ENCODE measurements at regions not wholly inside any gene's neighbourhood (a gene's known extent, or its start where the extent isn't known, plus 50 kb on each side); places are given as distances from the start of the nearest gene placed in this dataset.

GRCh38 chr7:131640686-131641085, 84.3 kb upstream of the PODXL start:
- TF ChIP-seq REST (IDR thresholded peaks at IDR 0.05; ENCODE audit: low read depth, low read length) (no peak), RXRA (IDR thresholded peaks at IDR 0.05; ENCODE audit: borderline replicate concordance, low read depth) (no peak)
- TF ChIP-seq, protein P1, sequence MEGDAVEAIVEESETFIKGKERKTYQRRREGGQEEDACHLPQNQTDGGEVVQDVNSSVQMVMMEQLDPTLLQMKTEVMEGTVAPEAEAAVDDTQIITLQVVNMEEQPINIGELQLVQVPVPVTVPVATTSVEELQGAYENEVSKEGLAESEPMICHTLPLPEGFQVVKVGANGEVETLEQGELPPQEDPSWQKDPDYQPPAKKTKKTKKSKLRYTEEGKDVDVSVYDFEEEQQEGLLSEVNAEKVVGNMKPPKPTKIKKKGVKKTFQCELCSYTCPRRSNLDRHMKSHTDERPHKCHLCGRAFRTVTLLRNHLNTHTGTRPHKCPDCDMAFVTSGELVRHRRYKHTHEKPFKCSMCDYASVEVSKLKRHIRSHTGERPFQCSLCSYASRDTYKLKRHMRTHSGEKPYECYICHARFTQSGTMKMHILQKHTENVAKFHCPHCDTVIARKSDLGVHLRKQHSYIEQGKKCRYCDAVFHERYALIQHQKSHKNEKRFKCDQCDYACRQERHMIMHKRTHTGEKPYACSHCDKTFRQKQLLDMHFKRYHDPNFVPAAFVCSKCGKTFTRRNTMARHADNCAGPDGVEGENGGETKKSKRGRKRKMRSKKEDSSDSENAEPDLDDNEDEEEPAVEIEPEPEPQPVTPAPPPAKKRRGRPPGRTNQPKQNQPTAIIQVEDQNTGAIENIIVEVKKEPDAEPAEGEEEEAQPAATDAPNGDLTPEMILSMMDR (IDR thresholded peaks at IDR 0.05): no peak
- TF ChIP-seq, protein P2, sequence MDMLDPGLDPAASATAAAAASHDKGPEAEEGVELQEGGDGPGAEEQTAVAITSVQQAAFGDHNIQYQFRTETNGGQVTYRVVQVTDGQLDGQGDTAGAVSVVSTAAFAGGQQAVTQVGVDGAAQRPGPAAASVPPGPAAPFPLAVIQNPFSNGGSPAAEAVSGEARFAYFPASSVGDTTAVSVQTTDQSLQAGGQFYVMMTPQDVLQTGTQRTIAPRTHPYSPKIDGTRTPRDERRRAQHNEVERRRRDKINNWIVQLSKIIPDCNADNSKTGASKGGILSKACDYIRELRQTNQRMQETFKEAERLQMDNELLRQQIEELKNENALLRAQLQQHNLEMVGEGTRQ (IDR thresholded peaks at IDR 0.05; ENCODE audit: borderline replicate concordance, low read depth, low read length): no peak

All from SK-N-SH (cell line).